Lower leg skin (tissue), 4 donors: ENCODE measurements at regions not wholly inside any gene's neighbourhood (a gene's known extent, or its start where the extent isn't known, plus 50 kb on each side); places are given as distances from the start of the nearest gene placed in this dataset.

Experiments used
- DNase-seq, 2 donors: peaks; one replicate each; pipeline ENCODE4 v3.0.0-alpha.2; 2019; ENCODE audit warnings: low spot score in 2 of 2
- H3K4me3 ChIP-seq: fragments of 200-600 bp; sonication (generic); 2 replicates; pipeline ENCODE4 v1.5.1; 2017; ENCODE audit warnings: mild to moderate bottlenecking, low read depth; ENCODE audit not compliant: poor library complexity, severe bottlenecking
- CTCF ChIP-seq, 3 donors: fragments of 450-650 bp; IDR thresholded peaks; one replicate each; pipeline ENCODE4 v1.5.1; 2016; ENCODE audit warnings: antibody characterized with exemption in 3 of 3, mild to moderate bottlenecking in 3 of 3, moderate library complexity in 2 of 3
- POLR2A ChIP-seq, 2 donors: fragments of 450-650 bp; IDR thresholded peaks; one replicate each; pipeline ENCODE4 v1.6.1; 2016 to 2017; ENCODE audit warnings: antibody characterized with exemption in 2 of 2, mild to moderate bottlenecking in 1 of 2, moderate library complexity in 1 of 2
- WGBS, 2 donors: methylation state at CpG; one replicate each; pipeline ENCODE4 v1.1.5; 2018; 5-methylcytosine and 5-hydroxymethylcytosine counted together
- intact Hi-C: fragments of 100-400 bp; cut with DNase I; formaldehyde crosslinking; loops from one replicate; pipeline ENCODE4 v1.15.0; 2023; ENCODE audit warnings: low total_unique reads

GRCh38 chr4:63583561-63583960 lies 825.7 kb downstream of the TECRL start:
- intact Hi-C loops, result no loop called here
- DNase-seq, result no peak
- WGBS, 2 donors, result 46 to 57% methylated on average over 2 of the region's 2 CpGs
- H3K4me3 ChIP-seq, result no peak overlapping the region
- TF ChIP-seq CTCF (IDR thresholded peaks at IDR 0.05) (no peak), POLR2A (IDR thresholded peaks at IDR 0.05) (no peak)

GRCh38 chr4:63583007-63583406 lies 826.2 kb downstream of the TECRL start:
- intact Hi-C loops, result no loop called here
- no peak for DNase-seq
- no peak for TF ChIP-seq CTCF (IDR thresholded peaks at IDR 0.05)
- TF ChIP-seq POLR2A (IDR thresholded peaks at IDR 0.05), result no peak
- H3K4me3 ChIP-seq, result no peak overlapping the region

- no peak for DNase-seq
- 35 to 50% methylated on average over 1 of the region's 1 CpG for WGBS, 2 donors
- no peak for TF ChIP-seq CTCF (IDR thresholded peaks at IDR 0.05)
- no peak for TF ChIP-seq POLR2A (IDR thresholded peaks at IDR 0.05)
- no peak overlapping the region for H3K4me3 ChIP-seq
- intact Hi-C loops, result no loop called here
Observed at GRCh38 chr4:63580796-63581475, 828.3 kb downstream of the TECRL start.

GRCh38 chr4:63578383-63578782 lies 830.9 kb downstream of the TECRL start:
- no peak for TF ChIP-seq CTCF (IDR thresholded peaks at IDR 0.05)
- no peak for TF ChIP-seq POLR2A (IDR thresholded peaks at IDR 0.05)
- intact Hi-C loops, result no loop called here
- H3K4me3 ChIP-seq, result no peak overlapping the region
- DNase-seq, result no peak

- intact Hi-C loops, result no loop called here
- H3K4me3 ChIP-seq, result no peak overlapping the region
- no peak for DNase-seq
- 57 to 67% methylated on average over 2 of the region's 2 CpGs for WGBS, 2 donors
- TF ChIP-seq POLR2A (IDR thresholded peaks at IDR 0.05) (no peak), CTCF (IDR thresholded peaks at IDR 0.05) (no peak)
Observed at GRCh38 chr4:63566658-63567057, 842.6 kb downstream of the TECRL start.
